ENCODE measurements at regions not wholly inside any gene's neighbourhood (a gene's known extent, or its start where the extent isn't known, plus 50 kb on each side); places are given as distances from the start of the nearest gene placed in this dataset.

- no peak for DNase-seq (ENCODE audit: extremely low read depth, low read depth)
- H3K4me3 ChIP-seq (replicated peaks; ENCODE audit: low read depth, low read length) = no peak overlapping the region
- no peak for TF ChIP-seq CTCF (IDR thresholded peaks at IDR 0.05; ENCODE audit: low read depth, low read length, missing control alignments)
Measured at GRCh38 chr3:79902151-79902550, 134.4 kb upstream of the ROBO1 start.

DNA sequence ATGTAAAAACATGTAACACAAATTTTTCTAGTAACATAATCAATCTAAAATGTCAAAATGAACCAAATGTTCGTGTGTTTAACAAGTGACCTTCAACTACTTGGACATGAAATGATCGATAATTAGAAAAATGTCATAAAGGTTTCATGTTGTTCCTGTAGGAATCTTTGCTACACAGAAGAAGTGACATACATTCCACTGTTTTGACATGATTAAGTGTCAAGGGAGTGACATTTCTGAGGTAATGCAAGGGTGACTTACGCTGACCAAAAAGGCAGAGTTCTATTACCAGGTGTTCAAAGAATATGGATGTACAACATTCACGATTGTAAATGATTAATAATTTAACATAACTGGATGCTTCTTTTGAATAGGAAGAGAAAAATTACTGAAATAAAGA lies 131.1 kb upstream of the ROBO1 start:
- no peak for DNase-seq (ENCODE audit: extremely low read depth, low read depth)
- TF ChIP-seq CTCF (IDR thresholded peaks at IDR 0.05; ENCODE audit: low read depth, low read length, missing control alignments) = no peak
- H3K4me3 ChIP-seq (replicated peaks; ENCODE audit: low read depth, low read length) = no peak overlapping the region

DNA sequence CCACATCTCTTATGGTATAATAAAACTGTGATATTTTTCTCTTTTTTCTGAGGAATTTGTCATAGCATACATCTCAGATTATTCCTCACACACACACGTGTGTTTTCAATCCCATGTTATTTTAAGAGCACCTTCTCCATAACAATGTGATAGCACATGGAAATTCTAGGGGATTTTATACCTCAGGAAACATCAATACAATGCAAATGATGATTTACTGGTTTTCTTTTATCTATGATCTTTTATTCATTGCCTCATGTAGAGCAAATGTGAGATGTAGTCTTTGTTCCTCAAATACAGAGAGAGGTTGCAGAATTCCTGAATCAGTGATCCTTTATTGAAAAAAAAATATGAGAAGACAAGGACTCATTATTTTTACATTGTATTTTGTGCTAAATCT lies 128.3 kb upstream of the ROBO1 start:
- no peak overlapping the region for H3K4me3 ChIP-seq (replicated peaks; ENCODE audit: low read depth, low read length)
- DNase-seq (ENCODE audit: extremely low read depth, low read depth) = no peak
- TF ChIP-seq CTCF (IDR thresholded peaks at IDR 0.05; ENCODE audit: low read depth, low read length, missing control alignments) = no peak

GRCh38 chr3:79887213-79887612 lies 119.4 kb upstream of the ROBO1 start:
- H3K4me3 ChIP-seq (replicated peaks; ENCODE audit: low read depth, low read length) = no peak overlapping the region
- DNase-seq (ENCODE audit: extremely low read depth, low read depth) = no peak
- TF ChIP-seq CTCF (IDR thresholded peaks at IDR 0.05; ENCODE audit: low read depth, low read length, missing control alignments) = no peak

DNA sequence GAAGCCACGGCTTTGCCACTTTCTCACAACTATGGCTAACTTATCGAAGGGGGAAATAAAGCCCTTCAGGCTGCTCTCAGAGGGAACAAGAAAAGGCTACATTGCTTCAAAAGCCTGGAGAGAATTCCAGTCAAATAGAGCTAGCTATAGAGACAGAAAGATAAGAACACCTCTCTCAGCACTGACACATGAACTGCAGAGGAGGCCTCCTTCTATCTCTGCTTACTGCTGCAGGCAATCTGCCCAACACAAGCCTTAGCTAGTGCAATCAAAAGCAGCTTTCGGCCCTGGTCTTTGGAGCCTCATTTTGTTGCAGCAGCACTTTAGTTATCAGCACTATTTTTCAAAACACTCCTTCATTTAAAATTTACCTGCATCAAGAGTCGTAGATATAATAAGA lies 118.4 kb upstream of the ROBO1 start:
- DNase-seq (ENCODE audit: extremely low read depth, low read depth) = no peak
- H3K4me3 ChIP-seq (replicated peaks; ENCODE audit: low read depth, low read length) = no peak overlapping the region
- TF ChIP-seq CTCF (IDR thresholded peaks at IDR 0.05; ENCODE audit: low read depth, low read length, missing control alignments) = no peak

- no peak overlapping the region for H3K4me3 ChIP-seq (replicated peaks; ENCODE audit: low read depth, low read length)
- DNase-seq (ENCODE audit: extremely low read depth, low read depth) = no peak
- TF ChIP-seq CTCF (IDR thresholded peaks at IDR 0.05; ENCODE audit: low read depth, low read length, missing control alignments) = no peak
Measured at GRCh38 chr3:79885407-79885806, 117.6 kb upstream of the ROBO1 start.

DNA sequence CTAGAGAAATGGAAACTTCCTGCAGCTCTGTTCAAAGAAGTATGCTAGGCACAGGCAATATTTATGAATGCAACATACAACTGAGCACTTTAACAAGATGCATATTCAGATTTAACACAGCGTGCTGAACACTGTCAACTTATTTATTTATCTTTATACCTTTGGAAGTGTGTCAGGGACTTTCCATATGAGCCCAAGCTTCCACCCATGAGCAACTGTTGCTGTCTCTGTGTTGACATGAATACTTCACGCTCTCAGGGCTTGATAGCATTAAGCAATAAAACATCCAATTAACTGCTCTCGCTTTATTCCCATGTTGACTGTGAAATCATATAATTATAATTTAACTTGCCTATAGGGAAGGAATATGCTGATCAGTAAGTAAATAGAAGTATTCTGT lies 116.6 kb upstream of the ROBO1 start:
- no peak for DNase-seq (ENCODE audit: extremely low read depth, low read depth)
- TF ChIP-seq CTCF (IDR thresholded peaks at IDR 0.05; ENCODE audit: low read depth, low read length, missing control alignments) = no peak
- H3K4me3 ChIP-seq (replicated peaks; ENCODE audit: low read depth, low read length) = no peak overlapping the region
